HUDEP-2 (cell line): ENCODE measurements at regions not wholly inside any gene's neighbourhood (a gene's known extent, or its start where the extent isn't known, plus 50 kb on each side); places are given as distances from the start of the nearest gene placed in this dataset.

ENCODE experiments used
- DNase-seq, 76 experiments: peaks; one replicate each; lab custom pipeline; 2025; ENCODE audit not compliant: unreplicated experiment in 76 of 76; lab: John Stamatoyannopoulos, UW

- no peak for DNase-seq
Measured at GRCh38 chr14:32018391-32019092, 58.6 kb upstream of the ARHGAP5 start.

GRCh38 chr14:32019276-32019675 is 57.8 kb upstream of the ARHGAP5 start:
- no peak for DNase-seq

GRCh38 chr14:32020882-32021281 is 56.2 kb upstream of the ARHGAP5 start:
- DNase-seq, result no peak

GRCh38 chr14:32021341-32021740 is 55.8 kb upstream of the ARHGAP5 start:
- DNase-seq, result no peak

GRCh38 chr14:32022525-32022924 is 54.6 kb upstream of the ARHGAP5 start:
- DNase-seq, result no peak

GRCh38 chr14:32022938-32023466 is 54.1 kb upstream of the ARHGAP5 start:
- DNase-seq, result no peak

- no peak for DNase-seq
Measured at GRCh38 chr14:32023540-32023939, 53.6 kb upstream of the ARHGAP5 start.

- no peak for DNase-seq
Measured at GRCh38 chr14:32027255-32027939, 49.7 kb upstream of the ARHGAP5 start.
